Gastrocnemius medialis (tissue), 4 donors: ENCODE measurements at regions not wholly inside any gene's neighbourhood (a gene's known extent, or its start where the extent isn't known, plus 50 kb on each side); places are given as distances from the start of the nearest gene placed in this dataset.
"Not testable (repeated sequence)": the region's sequence is repeated elsewhere in the genome, so short reads cannot be mapped to it uniquely, and the experiment has no call there.

Source experiments
- ATAC-seq, 2 donors: fragments of 150-250 bp; one replicate each; pipeline ENCODE4 v1.9.1; 2016
- DNase-seq, 2 donors: peaks; one replicate each; pipeline ENCODE4 v3.0.0-alpha.2; 2019
- H3K27ac ChIP-seq, 4 donors: fragments of 200-600 bp; sonication (generic); 1 replicate in 1 of 4; 2 replicates in 3 of 4; pipeline ENCODE4 v1.5.1; 2016 to 2018; ENCODE audit warnings: mild to moderate bottlenecking in 2 of 4, moderate library complexity in 1 of 4
- H3K27me3 ChIP-seq, 3 donors: fragments of 200-600 bp; sonication (generic) in 2 of 3; 1 replicate in 1 of 3; 2 replicates in 2 of 3; pipeline versions ENCODE4 v1.5.1 to v1.6.0; 2016 to 2019; ENCODE audit warnings: mild to moderate bottlenecking in 1 of 3, moderate library complexity in 1 of 3
- H3K36me3 ChIP-seq, 2 donors: fragments of 200-600 bp; sonication (generic) in 1 of 2; one replicate each; pipeline ENCODE4 v1.5.1; 2017 to 2018
- H3K4me1 ChIP-seq, 2 donors: fragments of 200-600 bp; sonication (generic) in 1 of 2; one replicate each; pipeline ENCODE4 v1.5.1; 2016 to 2017; ENCODE audit warnings: mild to moderate bottlenecking in 2 of 2
- H3K4me3 ChIP-seq, 4 donors: fragments of 200-600 bp; sonication (generic) in 3 of 4; 1 replicate in 1 of 4; 2 replicates in 3 of 4; pipeline ENCODE4 v1.5.1; 2016 to 2019; ENCODE audit warnings: mild to moderate bottlenecking in 2 of 4
- H3K9me3 ChIP-seq, 3 donors: fragments of 200-600 bp; sonication (generic) in 2 of 3; 1 replicate in 1 of 3; 2 replicates in 2 of 3; pipeline ENCODE4 v1.5.1; 2016 to 2019
- CTCF ChIP-seq, 5 experiments: fragments of 450-650 bp in 3 of 5; fragments of 200-600 bp in 2 of 5; sonication (generic) in 2 of 5; IDR thresholded peaks in 4 of 5; conservative IDR thresholded peaks in 1 of 5; 1 replicate in 4 of 5; 2 replicates in 1 of 5; pipeline ENCODE4 v1.5.1; 2016 to 2019; ENCODE audit warnings: antibody characterized with exemption in 5 of 5, mild to moderate bottlenecking in 3 of 5, moderate library complexity in 3 of 5
- POLR2A ChIP-seq, 2 donors: fragments of 450-650 bp; IDR thresholded peaks; one replicate each; pipeline ENCODE4 v1.6.1; 2017; ENCODE audit warnings: antibody characterized with exemption in 2 of 2, mild to moderate bottlenecking in 2 of 2, moderate library complexity in 2 of 2
- in situ Hi-C, 4 donors: fragments of 200-750 bp; cut with MboI; loops; one replicate each; pipeline versions ENCODE4 v1.15.0 to v1.8.0; 2017; ENCODE audit warnings: low sequenced_read_pairs in 4 of 4
- intact Hi-C: fragments of 100-400 bp; cut with DNase I; formaldehyde crosslinking; loops from one replicate; pipeline ENCODE4 v1.15.1; 2023; ENCODE audit warnings: low total_unique reads

GRCh38 chr13:40053401-40053800 is 397.9 kb downstream of the COG6 start:
- Histone ChIP-seq H3K36me3 (no peaks in the 10 kb centered on the region), H3K4me1 (no peaks in the 10 kb centered on the region), H3K4me3 (no peak overlapping the region), H3K27me3 (no peaks in the 10 kb centered on the region), H3K9me3 (no peaks in the 10 kb centered on the region), H3K27ac (no peak overlapping the region)
- DNase-seq, result no peak
- no peak for ATAC-seq
- TF ChIP-seq POLR2A (IDR thresholded peaks at IDR 0.05) (no peak), CTCF (IDR thresholded peaks at IDR 0.05 in 4 of 5, conservative IDR thresholded peaks at IDR 0.05 in 1 of 5) (no peak)
- in situ Hi-C loops, result loop anchor here in 2 of 4 donors (25.0 kb wide), 2 partner anchors 259 to 459 kb away; no protein-coding TSS in a partner anchor
- intact Hi-C loops, result no loop called here

- H3K36me3 ChIP-seq, DNase-seq, H3K27me3 ChIP-seq, ATAC-seq, H3K27ac ChIP-seq, H3K4me1 ChIP-seq, H3K4me3 ChIP-seq, H3K9me3 ChIP-seq, intact Hi-C loops: not testable (repeated sequence)
- in situ Hi-C loops, result loop anchor here in 2 of 4 donors (25.0 kb wide), 2 partner anchors 258 to 458 kb away; no protein-coding TSS in a partner anchor
Measured at GRCh38 chr13:40054422-40054821, 399.0 kb downstream of the COG6 start.

- intact Hi-C loops, result no loop called here
- Histone ChIP-seq H3K4me3 (no peak overlapping the region), H3K27ac (no peak overlapping the region), H3K27me3 (no peaks in the 10 kb centered on the region), H3K4me1 (no peaks in the 10 kb centered on the region), H3K36me3 (no peaks in the 10 kb centered on the region), H3K9me3 (no peaks in the 10 kb centered on the region)
- no peak for TF ChIP-seq CTCF (IDR thresholded peaks at IDR 0.05 in 4 of 5, conservative IDR thresholded peaks at IDR 0.05 in 1 of 5)
- no peak for TF ChIP-seq POLR2A (IDR thresholded peaks at IDR 0.05)
- ATAC-seq (no peak), DNase-seq (no peak)
- in situ Hi-C loops, result loop anchor here in 2 of 4 donors (25.0 kb wide), 2 partner anchors 255 to 455 kb away; no protein-coding TSS in a partner anchor
Measured at GRCh38 chr13:40056898-40057619, 401.6 kb downstream of the COG6 start.

GRCh38 chr13:40058757-40059236 is 403.3 kb downstream of the COG6 start:
- Histone ChIP-seq H3K4me1 (no peaks in the 10 kb centered on the region), H3K9me3 (no peaks in the 10 kb centered on the region), H3K36me3 (no peaks in the 10 kb centered on the region), H3K27ac (no peak overlapping the region), H3K4me3 (no peak overlapping the region), H3K27me3 (no peaks in the 10 kb centered on the region)
- in situ Hi-C loops (loop anchor here in 2 of 4 donors (25.0 kb wide), 2 partner anchors 254 to 454 kb away; no protein-coding TSS in a partner anchor), intact Hi-C loops (no loop called here)
- TF ChIP-seq CTCF (IDR thresholded peaks at IDR 0.05 in 4 of 5, conservative IDR thresholded peaks at IDR 0.05 in 1 of 5) (no peak), POLR2A (IDR thresholded peaks at IDR 0.05) (no peak)
- DNase-seq (no peak), ATAC-seq (no peak)

- DNase-seq (no peak), ATAC-seq (no peak)
- peak overlapping the region in 1 of 4 donors; percentile 26 for H3K27ac ChIP-seq
- no peak overlapping the region for H3K4me3 ChIP-seq
- TF ChIP-seq POLR2A (IDR thresholded peaks at IDR 0.05) (no peak), CTCF (IDR thresholded peaks at IDR 0.05 in 4 of 5, conservative IDR thresholded peaks at IDR 0.05 in 1 of 5) (no peak)
- in situ Hi-C loops (loop anchor here in 3 of 4 donors (10.0 to 25.0 kb wide), 3 partner anchors 175 to 453 kb away; no protein-coding TSS in a partner anchor), intact Hi-C loops (no loop called here)
- H3K9me3 ChIP-seq, result no peaks in the 10 kb centered on the region
- no peaks in the 10 kb centered on the region for H3K27me3 ChIP-seq
- no peaks in the 10 kb centered on the region for H3K4me1 ChIP-seq
- H3K36me3 ChIP-seq, result no peaks in the 10 kb centered on the region
Measured at GRCh38 chr13:40059540-40060232, 404.2 kb downstream of the COG6 start.
